ENCODE measurements at regions not wholly inside any gene's neighbourhood (a gene's known extent, or its start where the extent isn't known, plus 50 kb on each side); places are given as distances from the start of the nearest gene placed in this dataset.

GRCh38 chr2:157984866-157985265 is 108.7 kb upstream of the ACVR1 start:
- TF ChIP-seq POLR2A (IDR thresholded peaks at IDR 0.05; ENCODE audit: low read length) (no peak), ZFP36 (IDR thresholded peaks at IDR 0.05; ENCODE audit: borderline replicate concordance, partially characterized antibody) (no peak), POLR2AphosphoS2 (conservative IDR thresholded peaks at IDR 0.05; ENCODE audit: low read length) (no peak), EP300 (IDR thresholded peaks at IDR 0.05) (no peak), CEBPB (IDR thresholded peaks at IDR 0.05) (no peak), MAZ (IDR thresholded peaks at IDR 0.05; ENCODE audit: borderline replicate concordance, low read depth, low read length) (no peak), ESRRA (IDR thresholded peaks at IDR 0.05; ENCODE audit: borderline replicate concordance, low read length) (no peak), TFCP2L1 (CRISPR knock-in tag; IDR thresholded peaks at IDR 0.05) (no peak), SMC3 (IDR thresholded peaks at IDR 0.05) (no peak)
- TF ChIP-seq, protein P1, sequence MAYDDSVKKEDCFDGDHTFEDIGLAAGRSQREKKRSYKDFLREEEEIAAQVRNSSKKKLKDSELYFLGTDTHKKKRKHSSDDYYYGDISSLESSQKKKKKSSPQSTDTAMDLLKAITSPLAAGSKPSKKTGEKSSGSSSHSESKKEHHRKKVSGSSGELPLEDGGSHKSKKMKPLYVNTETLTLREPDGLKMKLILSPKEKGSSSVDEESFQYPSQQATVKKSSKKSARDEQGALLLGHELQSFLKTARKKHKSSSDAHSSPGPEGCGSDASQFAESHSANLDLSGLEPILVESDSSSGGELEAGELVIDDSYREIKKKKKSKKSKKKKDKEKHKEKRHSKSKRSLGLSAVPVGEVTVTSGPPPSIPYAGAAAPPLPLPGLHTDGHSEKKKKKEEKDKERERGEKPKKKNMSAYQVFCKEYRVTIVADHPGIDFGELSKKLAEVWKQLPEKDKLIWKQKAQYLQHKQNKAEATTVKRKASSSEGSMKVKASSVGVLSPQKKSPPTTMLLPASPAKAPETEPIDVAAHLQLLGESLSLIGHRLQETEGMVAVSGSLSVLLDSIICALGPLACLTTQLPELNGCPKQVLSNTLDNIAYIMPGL (CRISPR knock-in tag; IDR thresholded peaks at IDR 0.05; ENCODE audit: borderline replicate concordance) = no peak
- TF ChIP-seq, protein P2, sequence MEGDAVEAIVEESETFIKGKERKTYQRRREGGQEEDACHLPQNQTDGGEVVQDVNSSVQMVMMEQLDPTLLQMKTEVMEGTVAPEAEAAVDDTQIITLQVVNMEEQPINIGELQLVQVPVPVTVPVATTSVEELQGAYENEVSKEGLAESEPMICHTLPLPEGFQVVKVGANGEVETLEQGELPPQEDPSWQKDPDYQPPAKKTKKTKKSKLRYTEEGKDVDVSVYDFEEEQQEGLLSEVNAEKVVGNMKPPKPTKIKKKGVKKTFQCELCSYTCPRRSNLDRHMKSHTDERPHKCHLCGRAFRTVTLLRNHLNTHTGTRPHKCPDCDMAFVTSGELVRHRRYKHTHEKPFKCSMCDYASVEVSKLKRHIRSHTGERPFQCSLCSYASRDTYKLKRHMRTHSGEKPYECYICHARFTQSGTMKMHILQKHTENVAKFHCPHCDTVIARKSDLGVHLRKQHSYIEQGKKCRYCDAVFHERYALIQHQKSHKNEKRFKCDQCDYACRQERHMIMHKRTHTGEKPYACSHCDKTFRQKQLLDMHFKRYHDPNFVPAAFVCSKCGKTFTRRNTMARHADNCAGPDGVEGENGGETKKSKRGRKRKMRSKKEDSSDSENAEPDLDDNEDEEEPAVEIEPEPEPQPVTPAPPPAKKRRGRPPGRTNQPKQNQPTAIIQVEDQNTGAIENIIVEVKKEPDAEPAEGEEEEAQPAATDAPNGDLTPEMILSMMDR (IDR thresholded peaks at IDR 0.05) = no peak
- TF ChIP-seq, protein P3, sequence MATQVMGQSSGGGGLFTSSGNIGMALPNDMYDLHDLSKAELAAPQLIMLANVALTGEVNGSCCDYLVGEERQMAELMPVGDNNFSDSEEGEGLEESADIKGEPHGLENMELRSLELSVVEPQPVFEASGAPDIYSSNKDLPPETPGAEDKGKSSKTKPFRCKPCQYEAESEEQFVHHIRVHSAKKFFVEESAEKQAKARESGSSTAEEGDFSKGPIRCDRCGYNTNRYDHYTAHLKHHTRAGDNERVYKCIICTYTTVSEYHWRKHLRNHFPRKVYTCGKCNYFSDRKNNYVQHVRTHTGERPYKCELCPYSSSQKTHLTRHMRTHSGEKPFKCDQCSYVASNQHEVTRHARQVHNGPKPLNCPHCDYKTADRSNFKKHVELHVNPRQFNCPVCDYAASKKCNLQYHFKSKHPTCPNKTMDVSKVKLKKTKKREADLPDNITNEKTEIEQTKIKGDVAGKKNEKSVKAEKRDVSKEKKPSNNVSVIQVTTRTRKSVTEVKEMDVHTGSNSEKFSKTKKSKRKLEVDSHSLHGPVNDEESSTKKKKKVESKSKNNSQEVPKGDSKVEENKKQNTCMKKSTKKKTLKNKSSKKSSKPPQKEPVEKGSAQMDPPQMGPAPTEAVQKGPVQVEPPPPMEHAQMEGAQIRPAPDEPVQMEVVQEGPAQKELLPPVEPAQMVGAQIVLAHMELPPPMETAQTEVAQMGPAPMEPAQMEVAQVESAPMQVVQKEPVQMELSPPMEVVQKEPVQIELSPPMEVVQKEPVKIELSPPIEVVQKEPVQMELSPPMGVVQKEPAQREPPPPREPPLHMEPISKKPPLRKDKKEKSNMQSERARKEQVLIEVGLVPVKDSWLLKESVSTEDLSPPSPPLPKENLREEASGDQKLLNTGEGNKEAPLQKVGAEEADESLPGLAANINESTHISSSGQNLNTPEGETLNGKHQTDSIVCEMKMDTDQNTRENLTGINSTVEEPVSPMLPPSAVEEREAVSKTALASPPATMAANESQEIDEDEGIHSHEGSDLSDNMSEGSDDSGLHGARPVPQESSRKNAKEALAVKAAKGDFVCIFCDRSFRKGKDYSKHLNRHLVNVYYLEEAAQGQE (IDR thresholded peaks at IDR 0.05) = no peak
